DOHH2 (cell line): ENCODE measurements at regions not wholly inside any gene's neighbourhood (a gene's known extent, or its start where the extent isn't known, plus 50 kb on each side); places are given as distances from the start of the nearest gene placed in this dataset.

Experiments used
- H3F3A ChIP-seq: fragments of 200-600 bp; sonication (generic), shearing (Covaris generic); 2 replicates; pipeline ENCODE4 v1.6.0; 2016; ENCODE audit warnings: antibody characterized with exemption, mild to moderate bottlenecking; ENCODE audit not compliant: control insufficient read depth, insufficient read depth
- H3K27ac ChIP-seq: fragments of 200-600 bp; sonication (generic); 2 replicates; pipeline ENCODE4 v1.5.1; 2014; ENCODE audit warnings: low read depth, mild to moderate bottlenecking, low read length, moderate library complexity
- H3K27me3 ChIP-seq: fragments of 200-600 bp; sonication (generic); 2 replicates; pipeline ENCODE4 v1.6.1; 2014; ENCODE audit warnings: mild to moderate bottlenecking, low read length, mixed read lengths; ENCODE audit not compliant: control insufficient read depth
- H3K36me3 ChIP-seq: fragments of 200-600 bp; sonication (generic); 2 replicates; pipeline ENCODE4 v1.6.1; 2014; ENCODE audit warnings: mild to moderate bottlenecking, low read length, moderate library complexity, mixed read lengths; ENCODE audit not compliant: control insufficient read depth
- H3K4me1 ChIP-seq: fragments of 200-600 bp; sonication (generic); 2 replicates; pipeline ENCODE4 v1.6.1; 2014; ENCODE audit warnings: mild to moderate bottlenecking, low read length, mixed read lengths; ENCODE audit not compliant: control insufficient read depth
- H3K4me2 ChIP-seq: fragments of 200-600 bp; sonication (generic); 2 replicates; pipeline ENCODE4 v1.6.0; 2014; ENCODE audit warnings: mild to moderate bottlenecking, low read length, moderate library complexity
- H3K4me3 ChIP-seq: fragments of 200-600 bp; sonication (generic); 2 replicates; pipeline ENCODE4 v1.5.1; 2014; ENCODE audit warnings: mild to moderate bottlenecking, low read length, mixed read lengths
- H3K79me2 ChIP-seq: fragments of 200-600 bp; sonication (generic); 2 replicates; pipeline ENCODE4 v1.6.1; 2014; ENCODE audit warnings: mild to moderate bottlenecking, low read length, mixed read lengths; ENCODE audit not compliant: control insufficient read depth
- H3K9me2 ChIP-seq: fragments of 200-600 bp; sonication (generic); replicated peaks from 2 replicates; pipeline ENCODE4 v1.6.1; 2014; ENCODE audit warnings: mild to moderate bottlenecking, low read length, mixed read lengths; ENCODE audit not compliant: control insufficient read depth
- H3K9me3 ChIP-seq: fragments of 200-600 bp; sonication (generic); 2 replicates; pipeline ENCODE4 v1.6.1; 2014; ENCODE audit warnings: antibody characterized with exemption, low read length, mixed read lengths; ENCODE audit not compliant: control insufficient read depth, insufficient read depth
- H4K20me1 ChIP-seq: fragments of 200-600 bp; sonication (generic); 2 replicates; pipeline ENCODE4 v1.6.0; 2014; ENCODE audit warnings: low read depth, mild to moderate bottlenecking, antibody characterized with exemption, low read length, moderate library complexity; ENCODE audit not compliant: control insufficient read depth, insufficient read depth
- EZH2phosphoT487 ChIP-seq: fragments of 200-600 bp; sonication (generic); IDR thresholded peaks from 2 replicates; pipeline ENCODE4 v1.6.1; 2017; ENCODE audit warnings: borderline replicate concordance, mild to moderate bottlenecking, antibody characterized with exemption, low read length, moderate library complexity, mixed read lengths
- TF ChIP-seq, protein P1 (sequence below): fragments of 200-600 bp; sonication (generic); IDR thresholded peaks from one replicate; pipeline ENCODE4 v1.5.1; 2014; ENCODE audit warnings: antibody characterized with exemption, mild to moderate bottlenecking, low read depth, low read length; ENCODE audit not compliant: poor library complexity, severe bottlenecking

DNA sequence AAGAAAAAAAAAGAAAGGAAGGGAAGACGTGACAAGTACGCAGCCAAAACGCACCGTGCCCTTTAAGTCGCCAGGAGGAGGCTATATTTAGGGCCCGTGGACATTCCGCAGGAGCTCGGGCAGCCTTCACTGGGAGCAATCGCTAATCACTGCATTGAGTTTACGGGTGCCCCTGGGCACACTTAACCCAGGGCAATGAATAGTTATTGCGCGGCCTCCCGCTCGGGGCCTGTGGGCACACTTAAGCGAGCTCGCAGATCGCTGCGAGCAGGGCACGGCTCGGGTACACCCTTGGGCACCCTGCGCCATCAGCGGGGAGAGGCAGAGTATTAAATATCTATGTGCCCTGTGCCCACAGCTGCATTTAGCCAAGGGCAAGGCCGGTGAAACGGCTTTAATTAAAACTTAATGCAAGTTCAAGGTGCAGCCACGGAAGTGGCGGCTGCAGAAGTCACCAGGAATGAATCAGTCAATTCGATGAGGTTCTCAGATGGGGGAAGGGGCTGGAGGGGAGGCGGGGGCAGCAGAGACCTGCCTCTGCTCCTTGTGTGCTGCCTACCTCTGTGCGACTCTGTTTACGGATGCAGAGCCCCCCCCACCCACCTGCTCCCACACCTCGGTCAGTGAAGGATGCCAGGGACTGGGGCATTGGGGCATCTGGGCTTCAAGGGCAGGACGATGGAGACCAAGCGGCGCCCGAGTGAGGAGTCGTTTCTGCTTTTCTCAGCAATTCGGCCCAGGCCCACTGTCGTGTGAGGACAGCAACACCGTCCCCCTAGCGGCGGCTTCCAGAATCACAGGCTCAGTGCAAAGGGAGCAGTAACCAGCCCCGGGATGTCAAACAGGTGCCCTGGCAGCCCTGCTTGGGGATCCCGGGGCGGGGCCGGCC is 51.8 kb upstream of the TARDBP start:
- no peaks in the 10 kb centered on the region for H3K36me3 ChIP-seq
- H3K4me2 ChIP-seq, result no peak overlapping the region
- peaks cover 11% of the 10 kb centered on the region; the same call in 1 of the 2 replicates for H3K27me3 ChIP-seq
- H3F3A ChIP-seq, result no peaks in the 10 kb centered on the region
- no peaks in the 10 kb centered on the region for H3K79me2 ChIP-seq
- TF ChIP-seq EZH2phosphoT487, result no peak
- TF ChIP-seq, protein P1, sequence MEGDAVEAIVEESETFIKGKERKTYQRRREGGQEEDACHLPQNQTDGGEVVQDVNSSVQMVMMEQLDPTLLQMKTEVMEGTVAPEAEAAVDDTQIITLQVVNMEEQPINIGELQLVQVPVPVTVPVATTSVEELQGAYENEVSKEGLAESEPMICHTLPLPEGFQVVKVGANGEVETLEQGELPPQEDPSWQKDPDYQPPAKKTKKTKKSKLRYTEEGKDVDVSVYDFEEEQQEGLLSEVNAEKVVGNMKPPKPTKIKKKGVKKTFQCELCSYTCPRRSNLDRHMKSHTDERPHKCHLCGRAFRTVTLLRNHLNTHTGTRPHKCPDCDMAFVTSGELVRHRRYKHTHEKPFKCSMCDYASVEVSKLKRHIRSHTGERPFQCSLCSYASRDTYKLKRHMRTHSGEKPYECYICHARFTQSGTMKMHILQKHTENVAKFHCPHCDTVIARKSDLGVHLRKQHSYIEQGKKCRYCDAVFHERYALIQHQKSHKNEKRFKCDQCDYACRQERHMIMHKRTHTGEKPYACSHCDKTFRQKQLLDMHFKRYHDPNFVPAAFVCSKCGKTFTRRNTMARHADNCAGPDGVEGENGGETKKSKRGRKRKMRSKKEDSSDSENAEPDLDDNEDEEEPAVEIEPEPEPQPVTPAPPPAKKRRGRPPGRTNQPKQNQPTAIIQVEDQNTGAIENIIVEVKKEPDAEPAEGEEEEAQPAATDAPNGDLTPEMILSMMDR, result peak; percentile 91
- H3K9me3 ChIP-seq, result no peaks in the 10 kb centered on the region
- no peak overlapping the region for H3K4me3 ChIP-seq
- H3K27ac ChIP-seq, result no peak overlapping the region
- H3K4me1 ChIP-seq, result peaks cover 18% of the 10 kb centered on the region
- no peaks in the 10 kb centered on the region for H3K9me2 ChIP-seq
- H4K20me1 ChIP-seq, result no peaks in the 10 kb centered on the region

DNA sequence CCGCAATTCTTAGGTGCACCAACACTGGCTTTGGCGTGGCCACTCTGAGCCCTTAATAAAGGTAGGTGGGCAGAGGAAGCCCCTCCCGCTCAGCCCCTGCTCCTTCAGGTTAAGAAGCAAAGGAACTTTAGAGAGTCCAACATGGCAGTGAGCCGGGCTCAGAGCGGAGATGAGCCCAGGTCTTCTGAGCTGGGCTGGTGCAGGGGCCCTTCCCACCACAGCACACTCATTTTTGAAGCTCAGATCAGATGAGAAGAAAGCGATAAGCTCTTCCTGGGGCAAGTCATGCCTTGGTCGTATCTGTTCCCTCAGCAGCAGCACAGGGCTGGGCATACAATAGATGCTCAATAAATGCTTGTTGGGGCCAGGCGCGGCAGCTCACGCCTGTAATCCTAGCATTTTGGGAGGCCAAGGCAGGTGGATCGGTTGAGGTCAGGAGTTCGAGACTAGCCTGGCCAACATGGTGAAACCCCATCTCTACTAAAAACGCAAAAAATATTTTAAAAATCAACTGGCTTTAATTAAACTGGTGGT is 51.1 kb upstream of the TARDBP start:
- Histone ChIP-seq H3K27ac (no peak overlapping the region), H3K4me2 (no peak overlapping the region), H3K4me1 (peaks cover 25% of the 10 kb centered on the region), H3K27me3 (peaks cover 11% of the 10 kb centered on the region; the same call in 1 of the 2 replicates), H4K20me1 (no peaks in the 10 kb centered on the region), H3K9me3 (no peaks in the 10 kb centered on the region), H3K9me2 (no peaks in the 10 kb centered on the region), H3F3A (no peaks in the 10 kb centered on the region), H3K79me2 (no peaks in the 10 kb centered on the region), H3K4me3 (no peak overlapping the region), H3K36me3 (no peaks in the 10 kb centered on the region)
- TF ChIP-seq, protein P1, result peak; percentile 34
- no peak for TF ChIP-seq EZH2phosphoT487

GRCh38 chr1:10962483-10962882 is 50.0 kb upstream of the TARDBP start:
- H3K36me3 ChIP-seq, result no peaks in the 10 kb centered on the region
- H3K79me2 ChIP-seq, result no peaks in the 10 kb centered on the region
- no peak overlapping the region for H3K4me3 ChIP-seq
- no peaks in the 10 kb centered on the region for H3K9me3 ChIP-seq
- H3K4me2 ChIP-seq, result no peak overlapping the region
- H4K20me1 ChIP-seq, result no peaks in the 10 kb centered on the region
- peaks cover 11% of the 10 kb centered on the region; the same call in 1 of the 2 replicates for H3K27me3 ChIP-seq
- H3K4me1 ChIP-seq, result peaks cover 22% of the 10 kb centered on the region
- H3F3A ChIP-seq, result no peaks in the 10 kb centered on the region
- no peaks in the 10 kb centered on the region for H3K9me2 ChIP-seq
- H3K27ac ChIP-seq, result no peak overlapping the region
- TF ChIP-seq, protein P1, result no peak
- no peak for TF ChIP-seq EZH2phosphoT487
